Large intestine (tissue), 3 donors: ENCODE measurements at regions not wholly inside any gene's neighbourhood (a gene's known extent, or its start where the extent isn't known, plus 50 kb on each side); places are given as distances from the start of the nearest gene placed in this dataset.

Source experiments
- DNase-seq, 2 donors: peaks; one replicate each; pipeline versions ENCODE4 v3.0.0 to v3.0.0-alpha.2; 2013
- H3K27ac ChIP-seq: one replicate; pipeline ENCODE4 v1.5.1; 2013; ENCODE audit warnings: low read length
- H3K27me3 ChIP-seq: 2 replicates; pipeline ENCODE4 v1.6.1; 2013; ENCODE audit warnings: low read length; ENCODE audit not compliant: control insufficient read depth, insufficient read depth
- H3K36me3 ChIP-seq: 2 replicates; pipeline ENCODE4 v1.6.1; 2013; ENCODE audit warnings: low read length; ENCODE audit not compliant: control insufficient read depth, insufficient read depth
- H3K4me1 ChIP-seq: one replicate; pipeline ENCODE4 v1.6.1; 2013; ENCODE audit warnings: low read length; ENCODE audit not compliant: control insufficient read depth, insufficient read depth
- H3K4me3 ChIP-seq: one replicate; pipeline ENCODE4 v1.5.1; 2013; ENCODE audit warnings: low read length
- H3K9me3 ChIP-seq: one replicate; pipeline ENCODE4 v1.6.1; 2013; ENCODE audit warnings: mild to moderate bottlenecking, low read depth, low read length, moderate library complexity; ENCODE audit not compliant: control insufficient read depth
- WGBS: methylation state at CpG from one replicate; pipeline ENCODE4 v1.1.5; 2013; ENCODE audit warnings: low lambda C conversion rate; ENCODE audit not compliant: insufficient coverage; 5-methylcytosine and 5-hydroxymethylcytosine counted together

DNA sequence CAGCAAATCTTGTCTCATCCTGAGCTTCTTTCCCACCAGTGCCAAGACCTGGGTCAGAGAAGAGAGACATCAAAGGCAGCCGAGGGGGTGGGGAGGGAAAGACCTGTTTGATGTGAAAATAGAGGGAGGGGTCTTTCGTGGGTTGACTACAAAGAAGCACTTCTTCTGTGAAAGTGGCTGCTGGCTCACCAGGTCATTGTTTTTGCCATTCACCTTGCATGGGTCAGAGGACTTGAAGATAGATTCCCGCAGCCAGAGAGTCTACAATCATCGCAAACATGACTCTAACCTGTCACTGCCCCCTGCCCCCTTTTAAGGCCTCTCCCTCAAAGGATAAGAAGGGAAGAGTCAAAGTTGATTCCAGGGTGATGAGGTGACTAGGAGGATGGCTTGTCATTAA is 166.1 kb upstream of the BMPER start:
- no peak for DNase-seq
- H3K4me1 ChIP-seq: no peaks in the 10 kb centered on the region
- no CpG with 5 or more reads among the region's 4 CpGs for WGBS
- no peaks in the 10 kb centered on the region for H3K9me3 ChIP-seq
- no peaks in the 10 kb centered on the region for H3K27me3 ChIP-seq
- H3K4me3 ChIP-seq: no peak overlapping the region
- H3K27ac ChIP-seq: no peak overlapping the region
- H3K36me3 ChIP-seq: no peaks in the 10 kb centered on the region

DNA sequence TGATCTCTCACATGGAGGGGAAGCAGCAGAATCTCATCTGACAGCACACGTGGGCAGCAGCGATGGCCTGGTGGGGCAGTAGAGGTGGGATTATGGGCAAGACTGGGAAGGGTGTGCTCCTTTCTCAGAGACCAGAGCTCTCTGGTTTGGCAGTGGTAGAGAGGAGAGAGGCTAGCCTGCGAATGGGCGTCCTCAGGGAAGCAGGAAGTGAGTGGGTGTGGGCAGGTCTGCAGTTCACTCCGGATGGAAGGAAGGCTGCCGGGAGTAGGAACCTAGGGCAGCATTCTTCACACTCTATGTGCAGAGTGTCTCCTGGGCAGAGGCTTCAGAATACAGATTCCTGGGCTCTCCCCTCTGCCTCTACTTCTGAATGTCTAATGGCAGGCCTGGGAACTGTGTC is 162.8 kb upstream of the BMPER start:
- H3K4me1 ChIP-seq: no peaks in the 10 kb centered on the region
- no peak overlapping the region for H3K27ac ChIP-seq
- H3K27me3 ChIP-seq: no peaks in the 10 kb centered on the region
- no peak for DNase-seq
- no peaks in the 10 kb centered on the region for H3K9me3 ChIP-seq
- H3K36me3 ChIP-seq: no peaks in the 10 kb centered on the region
- no CpG with 5 or more reads among the region's 6 CpGs for WGBS
- no peak overlapping the region for H3K4me3 ChIP-seq

- H3K9me3 ChIP-seq: no peaks in the 10 kb centered on the region
- no CpG with 5 or more reads among the region's 4 CpGs for WGBS
- DNase-seq: no peak
- H3K4me1 ChIP-seq: no peaks in the 10 kb centered on the region
- no peaks in the 10 kb centered on the region for H3K27me3 ChIP-seq
- H3K27ac ChIP-seq: no peak overlapping the region
- H3K4me3 ChIP-seq: no peak overlapping the region
- no peaks in the 10 kb centered on the region for H3K36me3 ChIP-seq
Measured at GRCh38 chr7:33742999-33743587, 162.2 kb upstream of the BMPER start.

GRCh38 chr7:33743594-33743993 is 161.7 kb upstream of the BMPER start:
- no peaks in the 10 kb centered on the region for H3K4me1 ChIP-seq
- H3K36me3 ChIP-seq: no peaks in the 10 kb centered on the region
- no peak overlapping the region for H3K4me3 ChIP-seq
- DNase-seq: no peak
- no peaks in the 10 kb centered on the region for H3K9me3 ChIP-seq
- no CpG with 5 or more reads among the region's 5 CpGs for WGBS
- H3K27ac ChIP-seq: no peak overlapping the region
- no peaks in the 10 kb centered on the region for H3K27me3 ChIP-seq

- Histone ChIP-seq H3K4me1 (no peaks in the 10 kb centered on the region), H3K4me3 (no peak overlapping the region), H3K36me3 (no peaks in the 10 kb centered on the region), H3K27ac (no peak overlapping the region), H3K9me3 (no peaks in the 10 kb centered on the region), H3K27me3 (no peaks in the 10 kb centered on the region)
- no peak for DNase-seq
- 100% methylated on average over 2 of the region's 3 CpGs for WGBS
Measured at GRCh38 chr7:33744293-33745075, 160.9 kb upstream of the BMPER start.

GRCh38 chr7:33745934-33746333 is 159.4 kb upstream of the BMPER start:
- H3K27ac ChIP-seq: no peak overlapping the region
- no peaks in the 10 kb centered on the region for H3K27me3 ChIP-seq
- H3K4me1 ChIP-seq: no peaks in the 10 kb centered on the region
- H3K4me3 ChIP-seq: no peak overlapping the region
- DNase-seq: no peak
- H3K9me3 ChIP-seq: no peaks in the 10 kb centered on the region
- no peaks in the 10 kb centered on the region for H3K36me3 ChIP-seq
- 17% methylated on average over 1 of the region's 3 CpGs for WGBS

GRCh38 chr7:33748793-33749192 is 156.5 kb upstream of the BMPER start:
- no peaks in the 10 kb centered on the region for H3K9me3 ChIP-seq
- no peaks in the 10 kb centered on the region for H3K27me3 ChIP-seq
- DNase-seq: no peak
- WGBS: no CpG with 5 or more reads among the region's 7 CpGs
- peaks cover 4% of the 10 kb centered on the region for H3K4me1 ChIP-seq
- no peaks in the 10 kb centered on the region for H3K36me3 ChIP-seq
- no peak overlapping the region for H3K27ac ChIP-seq
- no peak overlapping the region for H3K4me3 ChIP-seq

DNA sequence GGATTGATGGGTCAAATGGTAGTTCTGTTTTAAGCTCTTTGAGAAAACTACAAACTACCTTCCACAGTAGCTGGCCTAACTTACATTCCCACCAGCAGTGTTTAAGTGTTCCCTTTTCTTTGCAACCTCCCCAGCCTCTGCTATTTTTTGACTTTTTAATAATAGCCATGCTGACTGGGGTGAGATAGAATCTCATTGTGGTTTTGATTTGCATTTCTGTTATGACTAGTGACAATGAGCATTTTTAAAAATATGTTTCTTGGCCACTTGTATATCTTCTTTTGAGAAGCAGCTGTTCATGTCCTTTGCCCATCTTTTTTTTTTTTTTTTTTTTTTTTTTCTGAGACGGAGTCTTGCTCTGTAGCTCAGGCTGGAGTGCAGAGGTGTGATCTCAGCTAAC is 155.2 kb upstream of the BMPER start:
- no peak for DNase-seq
- H3K9me3 ChIP-seq: no peaks in the 10 kb centered on the region
- no peaks in the 10 kb centered on the region for H3K27me3 ChIP-seq
- H3K27ac ChIP-seq: no peak overlapping the region
- H3K4me3 ChIP-seq: no peak overlapping the region
- WGBS: no CpG with 5 or more reads among the region's 1 CpG
- H3K36me3 ChIP-seq: no peaks in the 10 kb centered on the region
- H3K4me1 ChIP-seq: peaks cover 4% of the 10 kb centered on the region

GRCh38 chr7:33751443-33751842 is 153.9 kb upstream of the BMPER start:
- H3K4me3 ChIP-seq: no peak overlapping the region
- H3K27me3 ChIP-seq: no peaks in the 10 kb centered on the region
- DNase-seq: no peak
- no peaks in the 10 kb centered on the region for H3K9me3 ChIP-seq
- WGBS: no CpG with 5 or more reads among the region's 1 CpG
- no peak overlapping the region for H3K27ac ChIP-seq
- H3K36me3 ChIP-seq: no peaks in the 10 kb centered on the region
- peaks cover 4% of the 10 kb centered on the region for H3K4me1 ChIP-seq

- H3K36me3 ChIP-seq: no peaks in the 10 kb centered on the region
- no peaks in the 10 kb centered on the region for H3K9me3 ChIP-seq
- H3K4me1 ChIP-seq: peaks cover 4% of the 10 kb centered on the region
- no peak for DNase-seq
- no peaks in the 10 kb centered on the region for H3K27me3 ChIP-seq
- no peak overlapping the region for H3K4me3 ChIP-seq
- WGBS: no CpG with 5 or more reads among the region's 6 CpGs
- H3K27ac ChIP-seq: no peak overlapping the region
Measured at GRCh38 chr7:33753881-33754525, 151.3 kb upstream of the BMPER start.
